ENCODE measurements at regions not wholly inside any gene's neighbourhood (a gene's known extent, or its start where the extent isn't known, plus 50 kb on each side); places are given as distances from the start of the nearest gene placed in this dataset.

GRCh38 chr18:71798986-71799673 is 745.0 kb downstream of the CBLN2 start:
- no peak for TF ChIP-seq GATA3 (IDR thresholded peaks at IDR 0.05; ENCODE audit: low read depth, low read length)
- TF ChIP-seq GATA2 (IDR thresholded peaks at IDR 0.05; ENCODE audit: low read depth, low read length): no peak
